Muscle of leg (tissue), 3 donors: ENCODE measurements at regions not wholly inside any gene's neighbourhood (a gene's known extent, or its start where the extent isn't known, plus 50 kb on each side); places are given as distances from the start of the nearest gene placed in this dataset.

Experiments used
- DNase-seq: peaks from one replicate; pipeline ENCODE4 v3.0.0; 2013
- H3K27ac ChIP-seq: one replicate; pipeline ENCODE4 v1.5.1; 2013; ENCODE audit warnings: mild to moderate bottlenecking, low read length, control low read depth
- H3K27me3 ChIP-seq: one replicate; pipeline ENCODE4 v1.6.1; 2013; ENCODE audit warnings: low read length; ENCODE audit not compliant: control insufficient read depth, insufficient read depth
- H3K36me3 ChIP-seq: one replicate; pipeline ENCODE4 v1.6.1; 2013; ENCODE audit warnings: low read length; ENCODE audit not compliant: control insufficient read depth, insufficient read depth
- H3K4me1 ChIP-seq: one replicate; pipeline ENCODE4 v1.6.1; 2013; ENCODE audit warnings: low read length; ENCODE audit not compliant: control insufficient read depth, insufficient read depth
- H3K4me3 ChIP-seq: one replicate; pipeline ENCODE4 v1.5.1; 2013; ENCODE audit warnings: low read length, control low read depth
- H3K9me3 ChIP-seq: replicated peaks from 2 replicates; pipeline ENCODE4 v1.6.1; 2013; ENCODE audit warnings: low read depth, low read length; ENCODE audit not compliant: control insufficient read depth
- WGBS: methylation state at CpG from one replicate; pipeline ENCODE4 v1.1.5; 2013; ENCODE audit warnings: missing lambda C conversion rate; ENCODE audit not compliant: insufficient coverage; 5-methylcytosine and 5-hydroxymethylcytosine counted together

DNA sequence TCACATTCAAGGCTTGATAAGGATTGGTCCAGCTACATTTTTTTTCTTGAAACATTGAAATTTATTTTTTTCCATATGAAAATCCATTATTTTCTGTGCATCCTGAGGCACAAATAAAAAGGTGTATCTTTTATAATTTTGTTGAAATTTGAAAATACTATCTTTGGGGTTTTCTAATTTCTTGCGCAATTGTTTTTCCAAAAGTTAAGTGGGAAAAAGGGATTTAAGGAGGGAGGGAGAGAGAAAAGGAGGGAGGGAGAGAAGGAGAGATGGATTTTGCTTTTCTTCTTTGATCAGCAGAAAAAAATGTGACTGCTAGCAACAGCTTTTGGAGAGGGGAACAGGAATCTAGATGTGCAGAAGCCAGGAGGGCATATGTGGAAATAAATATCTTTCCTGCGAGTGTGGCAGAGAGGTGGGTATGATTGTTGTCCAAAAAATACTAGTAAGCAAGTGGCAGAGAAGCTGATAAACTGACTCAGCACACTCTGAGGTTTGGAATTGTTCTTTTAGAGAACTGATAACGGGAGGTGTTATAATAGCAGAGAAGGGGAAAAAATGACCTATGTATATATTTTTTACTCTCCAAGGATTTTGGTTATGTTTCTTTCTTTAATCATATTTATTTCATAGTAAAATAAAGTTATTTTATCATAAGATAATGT lies 61.2 kb upstream of the EDNRB start:
- H3K9me3 ChIP-seq: no peaks in the 10 kb centered on the region
- H3K36me3 ChIP-seq: no peaks in the 10 kb centered on the region
- no peaks in the 10 kb centered on the region for H3K27me3 ChIP-seq
- no peak for DNase-seq
- no peak overlapping the region for H3K4me3 ChIP-seq
- WGBS: 100% methylated on average over 2 of the region's 3 CpGs
- H3K4me1 ChIP-seq: no peaks in the 10 kb centered on the region
- no peak overlapping the region for H3K27ac ChIP-seq

DNA sequence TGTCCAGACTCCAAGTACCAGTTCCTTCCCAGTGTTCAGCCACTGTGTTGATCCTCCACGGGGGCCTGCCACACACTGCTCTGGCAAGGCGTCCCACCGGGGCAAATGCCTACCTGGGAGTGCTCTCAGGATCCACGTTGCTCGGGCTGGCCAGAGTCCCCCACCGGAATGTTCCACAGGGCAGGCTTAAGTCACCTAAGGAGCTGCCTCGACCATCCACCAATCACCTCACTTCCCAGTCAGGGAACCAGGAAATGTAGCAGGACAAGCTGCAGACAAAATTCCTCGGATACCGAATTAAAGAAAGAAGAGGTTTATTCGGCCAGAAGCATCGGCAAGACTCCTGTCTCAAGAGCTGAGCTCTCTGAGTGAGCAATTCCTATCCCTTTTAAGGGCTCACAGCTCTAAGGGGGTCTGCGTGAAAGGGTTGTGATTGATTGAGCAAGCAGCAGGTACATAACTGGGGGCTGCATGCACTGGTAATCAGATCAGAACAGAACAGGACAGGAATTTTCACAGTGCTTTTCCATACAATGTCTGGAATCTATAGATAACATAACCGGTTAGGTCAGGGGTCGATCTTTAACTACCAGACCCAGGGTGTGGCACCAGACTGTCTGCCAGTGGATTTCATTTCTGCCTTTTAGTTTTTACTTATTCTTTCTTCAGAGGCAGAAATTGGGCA lies 56.9 kb upstream of the EDNRB start:
- no peak for DNase-seq
- Histone ChIP-seq H3K4me3 (no peak overlapping the region), H3K36me3 (no peaks in the 10 kb centered on the region), H3K4me1 (no peaks in the 10 kb centered on the region), H3K27ac (no peak overlapping the region), H3K9me3 (no peaks in the 10 kb centered on the region), H3K27me3 (no peaks in the 10 kb centered on the region)
- WGBS: 93% methylated on average over 7 of the region's 14 CpGs

- H3K4me1 ChIP-seq: no peaks in the 10 kb centered on the region
- WGBS: no CpG with 5 or more reads among the region's 5 CpGs
- H3K36me3 ChIP-seq: no peaks in the 10 kb centered on the region
- H3K9me3 ChIP-seq: no peaks in the 10 kb centered on the region
- H3K27ac ChIP-seq: no peak overlapping the region
- no peak for DNase-seq
- H3K4me3 ChIP-seq: no peak overlapping the region
- H3K27me3 ChIP-seq: no peaks in the 10 kb centered on the region
These were observed 50.7 kb upstream of the EDNRB start for GRCh38 chr13:77969299-77969698.
